OCI-LY7 (cell line): ENCODE measurements at regions not wholly inside any gene's neighbourhood (a gene's known extent, or its start where the extent isn't known, plus 50 kb on each side); places are given as distances from the start of the nearest gene placed in this dataset.

ENCODE experiments used
- BruUV-seq: library from RNA; stranded (reverse); fragments of 400-500 nt; replicated peaks from 2 replicates; lab custom pipeline; 2021; lab: Mats Ljungman, UMichigan
- CTCF ChIA-PET: fragments of 300-600 bp; sonication (Branson Sonifier 250); formaldehyde crosslinking; loops from one replicate; lab custom pipeline; 2022; ENCODE audit warnings: antibody characterized with exemption; ENCODE audit not compliant: unreplicated experiment; lab: Charles Lee
- POLR2A ChIA-PET: fragments of 300-600 bp; sonication (Branson Sonifier 250); formaldehyde crosslinking; loops from one replicate; lab custom pipeline; 2022; ENCODE audit warnings: antibody characterized with exemption; lab: Charles Lee
- DNase-seq: peaks from one replicate; pipeline ENCODE4 v3.0.0-alpha.2; 2015; ENCODE audit warnings: low spot score
- H2AFZ ChIP-seq: fragments of 200-600 bp; sonication (generic), shearing (Covaris generic); 2 replicates; pipeline ENCODE4 v1.6.1; 2014; ENCODE audit warnings: mild to moderate bottlenecking, antibody characterized with exemption, low read length, moderate library complexity
- H3K27ac ChIP-seq: fragments of 200-600 bp; sonication (generic); 2 replicates; pipeline ENCODE4 v1.5.1; 2014; ENCODE audit warnings: mixed run types, low read depth, mild to moderate bottlenecking, moderate library complexity, low read length, inconsistent platforms; ENCODE audit not compliant: poor library complexity, severe bottlenecking
- H3K36me3 ChIP-seq: fragments of 200-600 bp; sonication (generic); 2 replicates; pipeline ENCODE4 v1.6.1; 2014; ENCODE audit warnings: mild to moderate bottlenecking, antibody characterized with exemption, low read length, moderate library complexity, mixed read lengths; ENCODE audit not compliant: insufficient read depth
- H3K4me1 ChIP-seq: fragments of 200-600 bp; sonication (generic); 2 replicates; pipeline ENCODE4 v1.5.1; 2014; ENCODE audit warnings: mild to moderate bottlenecking, low read length; ENCODE audit not compliant: insufficient read depth, poor library complexity, severe bottlenecking
- H3K4me2 ChIP-seq: fragments of 200-600 bp; sonication (generic); 2 replicates; pipeline ENCODE4 v1.6.1; 2014; ENCODE audit warnings: mild to moderate bottlenecking, low read length
- H3K4me3 ChIP-seq: fragments of 200-600 bp; sonication (generic); 2 replicates; pipeline ENCODE4 v1.5.1; 2014; ENCODE audit warnings: mild to moderate bottlenecking, low read depth, low read length; ENCODE audit not compliant: poor library complexity, severe bottlenecking
- H3K79me2 ChIP-seq: fragments of 200-600 bp; sonication (generic); 2 replicates; pipeline ENCODE4 v1.6.1; 2016; ENCODE audit warnings: low read depth, mild to moderate bottlenecking, low read length, moderate library complexity, mixed read lengths; ENCODE audit not compliant: insufficient read depth
- H3K9me2 ChIP-seq: fragments of 200-600 bp; sonication (generic); 2 replicates; pipeline ENCODE4 v1.6.1; 2016; ENCODE audit warnings: mild to moderate bottlenecking, low read length, mixed read lengths; ENCODE audit not compliant: insufficient read depth
- H3K9me3 ChIP-seq: fragments of 200-600 bp; sonication (generic); 2 replicates; pipeline ENCODE4 v1.6.1; 2014; ENCODE audit warnings: mild to moderate bottlenecking, mixed run types, low read length, mixed read lengths
- H4K20me1 ChIP-seq: fragments of 200-600 bp; sonication (generic); 2 replicates; pipeline ENCODE4 v1.6.1; 2014; ENCODE audit warnings: mild to moderate bottlenecking, antibody characterized with exemption, low read length, moderate library complexity, mixed read lengths; ENCODE audit not compliant: insufficient read depth
- EZH2phosphoT487 ChIP-seq: fragments of 200-600 bp; sonication (generic); IDR thresholded peaks from 2 replicates; pipeline ENCODE4 v1.6.1; 2018; ENCODE audit warnings: low read depth, borderline replicate concordance, mild to moderate bottlenecking, mixed run types, antibody characterized with exemption, low read length, moderate library complexity, mixed read lengths
- intact Hi-C: fragments of 100-400 bp; cut with micrococcal nuclease; formaldehyde crosslinking; loops from one replicate; pipeline ENCODE4 v1.10.0; 2022; ENCODE audit not compliant: unreplicated experiment
- TF ChIP-seq, protein P1 (sequence below): fragments of 200-600 bp; sonication (generic); conservative IDR thresholded peaks from 2 replicates; pipeline ENCODE4 v1.5.1; 2014; ENCODE audit warnings: mild to moderate bottlenecking, antibody characterized with exemption, low read length, moderate library complexity, mixed read lengths

DNA sequence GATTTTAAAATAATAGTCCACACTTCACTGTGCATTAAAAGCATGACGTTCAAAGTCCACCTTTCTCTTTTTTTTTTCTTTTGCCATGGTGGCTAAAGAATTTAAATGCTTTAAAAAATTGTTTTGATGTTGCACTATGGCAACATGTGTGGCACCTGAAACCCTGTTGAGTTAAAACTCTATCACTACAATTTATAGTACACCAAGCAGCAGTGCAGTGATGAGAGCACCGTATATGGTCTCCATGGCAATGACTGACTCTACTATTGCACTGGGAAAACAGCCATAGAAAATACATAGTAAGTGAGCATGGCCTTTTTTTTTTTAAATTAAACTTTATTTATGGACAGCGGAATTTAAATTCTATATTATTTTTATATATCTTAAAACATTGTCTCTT, 298.8 kb downstream of the FIGN start:
- Histone ChIP-seq H3K79me2 (no peaks in the 10 kb centered on the region), H3K9me3 (no peaks in the 10 kb centered on the region), H3K9me2 (no peaks in the 10 kb centered on the region), H3K4me1 (no peaks in the 10 kb centered on the region), H2AFZ (no peak overlapping the region), H3K27ac (no peak overlapping the region), H3K4me2 (no peak overlapping the region), H4K20me1 (no peaks in the 10 kb centered on the region), H3K36me3 (no peaks in the 10 kb centered on the region), H3K4me3 (no peak overlapping the region)
- intact Hi-C loops = no loop called here
- POLR2A ChIA-PET = no interaction called here
- TF ChIP-seq EZH2phosphoT487 = no peak
- TF ChIP-seq, protein P1, sequence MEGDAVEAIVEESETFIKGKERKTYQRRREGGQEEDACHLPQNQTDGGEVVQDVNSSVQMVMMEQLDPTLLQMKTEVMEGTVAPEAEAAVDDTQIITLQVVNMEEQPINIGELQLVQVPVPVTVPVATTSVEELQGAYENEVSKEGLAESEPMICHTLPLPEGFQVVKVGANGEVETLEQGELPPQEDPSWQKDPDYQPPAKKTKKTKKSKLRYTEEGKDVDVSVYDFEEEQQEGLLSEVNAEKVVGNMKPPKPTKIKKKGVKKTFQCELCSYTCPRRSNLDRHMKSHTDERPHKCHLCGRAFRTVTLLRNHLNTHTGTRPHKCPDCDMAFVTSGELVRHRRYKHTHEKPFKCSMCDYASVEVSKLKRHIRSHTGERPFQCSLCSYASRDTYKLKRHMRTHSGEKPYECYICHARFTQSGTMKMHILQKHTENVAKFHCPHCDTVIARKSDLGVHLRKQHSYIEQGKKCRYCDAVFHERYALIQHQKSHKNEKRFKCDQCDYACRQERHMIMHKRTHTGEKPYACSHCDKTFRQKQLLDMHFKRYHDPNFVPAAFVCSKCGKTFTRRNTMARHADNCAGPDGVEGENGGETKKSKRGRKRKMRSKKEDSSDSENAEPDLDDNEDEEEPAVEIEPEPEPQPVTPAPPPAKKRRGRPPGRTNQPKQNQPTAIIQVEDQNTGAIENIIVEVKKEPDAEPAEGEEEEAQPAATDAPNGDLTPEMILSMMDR = no peak
- CTCF ChIA-PET = no interaction called here
- BruUV-seq = no TSS peak
- DNase-seq = no peak

DNA sequence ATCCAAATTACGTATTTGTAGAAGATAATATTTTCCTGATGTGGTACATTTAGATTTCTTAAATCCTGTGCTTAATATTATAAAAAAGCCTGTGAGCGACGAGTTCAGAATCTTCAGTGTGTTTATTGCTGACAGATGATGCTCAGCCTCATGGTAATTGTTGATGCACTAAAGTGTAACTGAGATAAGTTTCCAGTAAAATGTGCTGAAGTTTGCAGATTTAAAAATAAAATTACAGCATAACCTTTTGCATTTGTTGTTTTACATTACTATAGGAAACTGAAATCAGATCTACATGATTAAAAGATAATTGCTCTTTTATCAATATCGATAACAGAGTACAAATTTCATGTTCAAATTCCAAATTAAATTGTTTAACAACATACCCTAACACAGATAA, 307.6 kb downstream of the FIGN start:
- no peak for TF ChIP-seq EZH2phosphoT487
- Histone ChIP-seq H3K79me2 (no peaks in the 10 kb centered on the region), H3K27ac (no peak overlapping the region), H3K36me3 (no peaks in the 10 kb centered on the region), H3K4me2 (no peak overlapping the region), H4K20me1 (no peaks in the 10 kb centered on the region), H3K4me1 (no peaks in the 10 kb centered on the region), H2AFZ (no peak overlapping the region), H3K9me3 (no peaks in the 10 kb centered on the region), H3K4me3 (no peak overlapping the region), H3K9me2 (no peaks in the 10 kb centered on the region)
- intact Hi-C loops = no loop called here
- DNase-seq = no peak
- BruUV-seq = no TSS peak
- CTCF ChIA-PET = no interaction called here
- POLR2A ChIA-PET = no interaction called here

DNA sequence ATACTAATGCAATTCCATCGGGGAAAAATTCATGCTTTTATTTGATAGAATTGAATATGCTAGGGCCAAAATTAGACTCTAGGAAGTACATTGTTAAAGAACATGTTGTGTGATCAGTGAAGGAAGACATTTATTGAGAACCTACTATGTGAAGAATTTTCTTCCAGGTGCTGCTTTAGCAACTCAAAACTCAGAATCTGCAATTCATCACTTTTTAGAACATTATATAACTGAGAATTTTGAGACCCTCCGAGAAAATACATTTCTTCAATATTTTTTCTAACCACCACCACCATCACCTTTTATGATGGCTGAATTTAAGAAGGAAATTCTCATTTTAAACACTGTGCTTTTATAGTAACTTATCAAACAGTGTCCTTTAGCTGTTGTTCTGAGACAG, 315.2 kb downstream of the FIGN start:
- no TSS peak for BruUV-seq
- DNase-seq = no peak
- peaks cover 9% of the 10 kb centered on the region for H3K4me1 ChIP-seq
- no peaks in the 10 kb centered on the region for H3K9me3 ChIP-seq
- H3K9me2 ChIP-seq = no peaks in the 10 kb centered on the region
- intact Hi-C loops = no loop called here
- H3K27ac ChIP-seq = no peak overlapping the region
- ChIA-PET CTCF (no interaction called here), POLR2A (interaction anchor here (0.7 kb wide), 2 partner anchors 9 to 17 kb away, joined by 3 read pairs; no protein-coding TSS in a partner anchor)
- H2AFZ ChIP-seq = no peak overlapping the region
- no peaks in the 10 kb centered on the region for H4K20me1 ChIP-seq
- H3K4me2 ChIP-seq = no peak overlapping the region
- no peaks in the 10 kb centered on the region for H3K79me2 ChIP-seq
- TF ChIP-seq EZH2phosphoT487 = no peak
- TF ChIP-seq, protein P1 = no peak
- H3K36me3 ChIP-seq = no peaks in the 10 kb centered on the region
- no peak overlapping the region for H3K4me3 ChIP-seq
